22Rv1 (cell line): ENCODE measurements at regions not wholly inside any gene's neighbourhood (a gene's known extent, or its start where the extent isn't known, plus 50 kb on each side); places are given as distances from the start of the nearest gene placed in this dataset.

Source experiments
- H3K27ac ChIP-seq: fragments of 450-650 bp; 2 replicates; pipeline ENCODE4 v1.5.1; 2017
- CTCF ChIP-seq: fragments of 450-650 bp; IDR thresholded peaks from 2 replicates; pipeline ENCODE4 v1.5.1; 2017; ENCODE audit warnings: mild to moderate bottlenecking
- ZFX ChIP-seq: fragments of 450-650 bp; IDR thresholded peaks from 2 replicates; pipeline ENCODE4 v1.6.1; 2017; ENCODE audit warnings: antibody characterized with exemption, borderline replicate concordance

GRCh38 chr1:240667351-240667750 is 55.4 kb upstream of the GREM2 start:
- TF ChIP-seq ZFX (no peak), CTCF (no peak)
- no peak overlapping the region for H3K27ac ChIP-seq

- H3K27ac ChIP-seq = no peak overlapping the region
- no peak for TF ChIP-seq CTCF
- TF ChIP-seq ZFX = no peak
Measured at GRCh38 chr1:240666568-240667198, 54.7 kb upstream of the GREM2 start.

- TF ChIP-seq CTCF (no peak), ZFX (no peak)
- no peak overlapping the region for H3K27ac ChIP-seq
Measured at GRCh38 chr1:240663169-240663879, 51.4 kb upstream of the GREM2 start.
